ENCODE measurements at regions not wholly inside any gene's neighbourhood (a gene's known extent, or its start where the extent isn't known, plus 50 kb on each side); places are given as distances from the start of the nearest gene placed in this dataset.

GRCh38 chr5:28408651-28409050 is 1370.3 kb upstream of the CDH9 start:
- no peak for TF ChIP-seq CTCF (IDR thresholded peaks at IDR 0.05)
- no peak for TF ChIP-seq POLR2A (IDR thresholded peaks at IDR 0.05)

All from body of pancreas (tissue), 4 donors.